SK-N-SH (cell line): ENCODE measurements at regions not wholly inside any gene's neighbourhood (a gene's known extent, or its start where the extent isn't known, plus 50 kb on each side); places are given as distances from the start of the nearest gene placed in this dataset.

Experiments
- CTCF ChIA-PET: fragments of 300-600, 350-600 bp; formaldehyde crosslinking; extraction: SDS; loops from one replicate; lab custom pipeline; 2021; lab: Yijun Ruan, JAX
- POLR2A ChIA-PET: fragments of 350-600 bp; sonication (Branson Sonifier 250); formaldehyde crosslinking; extraction: SDS; loops from one replicate; lab custom pipeline; 2020; ENCODE audit warnings: antibody characterized with exemption, inconsistent platforms; lab: Yijun Ruan, JAX
- DNase-seq: peaks from one replicate; pipeline ENCODE4 v3.0.0; 2012
- H2AFZ ChIP-seq: fragments of 200-600 bp; sonication (generic); 2 replicates; pipeline ENCODE4 v1.8.1; 2016; ENCODE audit warnings: antibody characterized with exemption, mild to moderate bottlenecking, low read depth
- H3F3A ChIP-seq: fragments of 200-600 bp; sonication (generic); replicated peaks from 2 replicates; pipeline ENCODE3; 2016; ENCODE audit warnings: antibody characterized with exemption, mild to moderate bottlenecking; ENCODE audit not compliant: insufficient read depth
- H3K27ac ChIP-seq, 2 experiments: fragments of 200-500 bp in 1 of 2; fragments of 200-600 bp in 1 of 2; sonication (Bioruptor generic) in 1 of 2; sonication (generic), shearing (Covaris generic) in 1 of 2; 2 replicates each; pipeline versions ENCODE4 v1.5.1 to v1.6.1; 2014 to 2016; ENCODE audit warnings: low read depth in 2 of 2, inconsistent platforms in 1 of 2, low read length in 1 of 2, mild to moderate bottlenecking in 1 of 2, mixed read lengths in 1 of 2
- H3K27me3 ChIP-seq: fragments of 200-600 bp; sonication (generic), shearing (Covaris generic); 2 replicates; pipeline ENCODE4 v1.6.1; 2016; ENCODE audit warnings: mixed run types; ENCODE audit not compliant: insufficient read depth
- H3K36me3 ChIP-seq, 2 experiments: fragments of 200-500 bp in 1 of 2; fragments of 200-600 bp in 1 of 2; sonication (Bioruptor generic) in 1 of 2; sonication (generic) in 1 of 2; replicated peaks in 1 of 2; 2 replicates each; pipeline versions ENCODE3 to v1.5.1; 2014 to 2016; ENCODE audit warnings: low read length in 1 of 2, mild to moderate bottlenecking in 1 of 2; ENCODE audit not compliant: insufficient read depth in 2 of 2, control insufficient read depth in 1 of 2
- H3K4me1 ChIP-seq, 2 experiments: fragments of 200-500 bp in 1 of 2; fragments of 200-600 bp in 1 of 2; sonication (Bioruptor generic) in 1 of 2; sonication (generic), shearing (Covaris generic) in 1 of 2; 2 replicates each; pipeline versions ENCODE4 v1.5.1 to v1.6.1; 2014 to 2016; ENCODE audit warnings: low read depth in 1 of 2, low read length in 1 of 2, mixed run types in 1 of 2; ENCODE audit not compliant: insufficient read depth in 2 of 2, control insufficient read depth in 1 of 2
- H3K4me2 ChIP-seq: fragments of 200-600 bp; sonication (generic), shearing (Covaris generic); 2 replicates; pipeline ENCODE4 v1.6.1; 2017; ENCODE audit warnings: mixed run types
- H3K4me3 ChIP-seq, 2 experiments: fragments of 200-500 bp in 1 of 2; fragments of 200-600 bp in 1 of 2; sonication (Bioruptor generic) in 1 of 2; sonication (generic), shearing (Covaris generic) in 1 of 2; 2 replicates each; pipeline versions ENCODE4 v1.5.1 to v1.8.1; 2014 to 2016; ENCODE audit warnings: low read depth in 2 of 2, inconsistent platforms in 1 of 2, low read length in 1 of 2, mild to moderate bottlenecking in 1 of 2, mixed read lengths in 1 of 2, moderate library complexity in 1 of 2
- H3K79me2 ChIP-seq: fragments of 200-600 bp; sonication (generic); 2 replicates; pipeline ENCODE4 v1.8.1; 2017; ENCODE audit warnings: mild to moderate bottlenecking; ENCODE audit not compliant: insufficient read depth
- H3K9ac ChIP-seq: fragments of 200-600 bp; sonication (generic); 2 replicates; pipeline ENCODE4 v1.6.1; 2017; ENCODE audit warnings: mixed run types
- H3K9me2 ChIP-seq: fragments of 200-600 bp; sonication (generic); 2 replicates; pipeline ENCODE4 v1.6.1; 2017; ENCODE audit warnings: mixed run types
- H3K9me3 ChIP-seq: fragments of 200-600 bp; sonication (generic); 2 replicates; pipeline ENCODE4 v1.6.1; 2017; ENCODE audit warnings: mixed run types, mild to moderate bottlenecking, moderate library complexity
- H4K20me1 ChIP-seq: fragments of 200-600 bp; sonication (generic); 2 replicates; pipeline ENCODE4 v1.6.1; 2017; ENCODE audit warnings: mild to moderate bottlenecking, mixed run types; ENCODE audit not compliant: insufficient read depth
- CTCF ChIP-seq: fragments of 200-600 bp; sonication (generic); IDR thresholded peaks from 2 replicates; pipeline ENCODE4 v1.6.1; 2017; ENCODE audit warnings: antibody characterized with exemption, mild to moderate bottlenecking, moderate library complexity
- EP300 ChIP-seq, 2 experiments: IDR thresholded peaks; 2 replicates each; pipeline versions ENCODE4 v1.4.0 to v1.6.1; 2012; ENCODE audit warnings: borderline replicate concordance in 1 of 2, low read depth in 1 of 2, low read length in 1 of 2
- FOSL2 ChIP-seq: IDR thresholded peaks from 2 replicates; pipeline ENCODE4 v1.4.0; 2012; ENCODE audit warnings: low read depth, mild to moderate bottlenecking, moderate library complexity, borderline replicate concordance
- FOXJ3 ChIP-seq: sonication (generic); formaldehyde crosslinking; IDR thresholded peaks from 2 replicates; pipeline ENCODE4 v1.5.1; 2020; ENCODE audit warnings: mild to moderate bottlenecking, missing genetic modification reagents
- FOXM1 ChIP-seq: IDR thresholded peaks from 2 replicates; pipeline ENCODE4 v1.4.0; 2012; ENCODE audit warnings: low read depth, mild to moderate bottlenecking
- GABPA ChIP-seq: IDR thresholded peaks from 2 replicates; pipeline ENCODE4 v1.4.0; 2012; ENCODE audit warnings: low read depth, mild to moderate bottlenecking
- GATA2 ChIP-seq: sonication (generic); formaldehyde crosslinking; IDR thresholded peaks from 2 replicates; pipeline ENCODE4 v1.5.0; 2020; ENCODE audit warnings: mild to moderate bottlenecking, missing genetic modification reagents
- JUND ChIP-seq: IDR thresholded peaks from 2 replicates; pipeline ENCODE4 v1.4.0; 2012
- PBX3 ChIP-seq: IDR thresholded peaks from 2 replicates; pipeline ENCODE4; 2012
- RAD21 ChIP-seq: IDR thresholded peaks from 2 replicates; pipeline ENCODE4 v1.6.1; 2012; ENCODE audit warnings: mild to moderate bottlenecking, low read length
- RCOR1 ChIP-seq: fragments of 150-350 bp; IDR thresholded peaks from 2 replicates; pipeline ENCODE4 v1.6.1; 2017; ENCODE audit warnings: antibody characterized with exemption, low read length
- REST ChIP-seq: IDR thresholded peaks from 2 replicates; pipeline ENCODE4 v1.6.1; 2012; ENCODE audit warnings: mild to moderate bottlenecking, low read depth, low read length, moderate library complexity
- RFX5 ChIP-seq: IDR thresholded peaks from 2 replicates; pipeline ENCODE4 v1.6.1; 2012; ENCODE audit warnings: mild to moderate bottlenecking, improper control_type of control experiment, low read length
- SIN3A ChIP-seq: IDR thresholded peaks from 2 replicates; pipeline ENCODE4 v1.6.1; 2012; ENCODE audit warnings: low read depth, mild to moderate bottlenecking, low read length, moderate library complexity, borderline replicate concordance
- SMC3 ChIP-seq: IDR thresholded peaks from 2 replicates; pipeline ENCODE4 v1.6.1; 2012; ENCODE audit warnings: low read depth, low read length, improper control_type of control experiment
- TEAD4 ChIP-seq: IDR thresholded peaks from 2 replicates; pipeline ENCODE4 v1.4.0; 2012; ENCODE audit warnings: mild to moderate bottlenecking, borderline replicate concordance; ENCODE audit not compliant: insufficient read depth
- ZBTB33 ChIP-seq: IDR thresholded peaks from 2 replicates; pipeline ENCODE4 v1.4.0; 2012; ENCODE audit warnings: low read depth, borderline replicate concordance
- WGBS: methylation state at CpG from one replicate; pipeline ENCODE4 v1.1.6; 2017; ENCODE audit warnings: low lambda C conversion rate; 5-methylcytosine and 5-hydroxymethylcytosine counted together
- TF ChIP-seq, protein P1 (sequence below): IDR thresholded peaks from 2 replicates; pipeline ENCODE4 v1.4.0; 2012; ENCODE audit warnings: low read depth, borderline replicate concordance

DNA sequence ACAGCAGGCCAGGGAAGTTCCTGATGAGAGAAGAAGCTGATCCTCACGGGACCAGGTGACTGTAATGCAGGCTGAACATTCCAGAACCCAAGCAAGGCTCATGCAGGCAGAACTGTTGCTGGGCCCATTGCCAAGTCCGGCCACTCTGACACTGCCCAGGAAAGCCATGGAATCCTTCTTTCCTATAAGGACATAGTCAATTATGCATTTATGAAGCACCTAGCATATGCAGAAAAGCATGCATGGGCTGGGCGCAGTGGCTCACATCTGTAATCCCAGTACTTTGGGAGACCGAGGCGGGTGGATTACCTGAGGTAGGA, 83.7 kb upstream of the SLC1A3 start:
- POLR2A ChIA-PET, result no interaction called here

More for the DNA sequence above, 83.7 kb upstream of the SLC1A3 start:
- Histone ChIP-seq H2AFZ (no peak overlapping the region), H3K36me3 (no peaks in the 10 kb centered on the region), H3K27me3 (peaks cover 6% of the 10 kb centered on the region; the same call in 1 of the 2 replicates), H4K20me1 (no peaks in the 10 kb centered on the region), H3K9ac (no peak overlapping the region), H3K79me2 (no peaks in the 10 kb centered on the region), H3K27ac (no peak overlapping the region), H3F3A (no peaks in the 10 kb centered on the region), H3K4me1 (no peaks in the 10 kb centered on the region), H3K4me2 (no peak overlapping the region), H3K4me3 (no peak overlapping the region), H3K9me3 (no peaks in the 10 kb centered on the region), H3K9me2 (no peaks in the 10 kb centered on the region)
- no peak for TF ChIP-seq CTCF
- no peak for TF ChIP-seq SMC3
- TF ChIP-seq FOXM1, result no peak
- TF ChIP-seq, protein P1, sequence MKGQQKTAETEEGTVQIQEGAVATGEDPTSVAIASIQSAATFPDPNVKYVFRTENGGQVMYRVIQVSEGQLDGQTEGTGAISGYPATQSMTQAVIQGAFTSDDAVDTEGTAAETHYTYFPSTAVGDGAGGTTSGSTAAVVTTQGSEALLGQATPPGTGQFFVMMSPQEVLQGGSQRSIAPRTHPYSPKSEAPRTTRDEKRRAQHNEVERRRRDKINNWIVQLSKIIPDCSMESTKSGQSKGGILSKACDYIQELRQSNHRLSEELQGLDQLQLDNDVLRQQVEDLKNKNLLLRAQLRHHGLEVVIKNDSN, result no peak
- no peak for TF ChIP-seq FOSL2
- no peak for TF ChIP-seq ZBTB33
- no peak for TF ChIP-seq RFX5
- no peak for TF ChIP-seq JUND
- TF ChIP-seq GABPA, result no peak
- no peak for TF ChIP-seq PBX3
- no peak for TF ChIP-seq SIN3A
- no peak for TF ChIP-seq FOXJ3 (CRISPR knock-in tag)
- no peak for TF ChIP-seq RAD21
- no peak for TF ChIP-seq GATA2 (CRISPR knock-in tag)
- TF ChIP-seq TEAD4, result no peak
- TF ChIP-seq EP300 (IDR thresholded peaks at IDR 0.05; ENCODE audit: borderline replicate concordance in 1 of 2, low read depth in 1 of 2, low read length in 1 of 2), result no peak
- no peak for TF ChIP-seq RCOR1
- TF ChIP-seq REST, result no peak
- DNase-seq, result no peak
- CTCF ChIA-PET, result interaction anchor here (1.0 kb wide), 1 partner anchor 168 kb away, joined by 4 read pairs; no protein-coding TSS in a partner anchor
- 2% methylated on average over 5 of the region's 5 CpGs for WGBS
